ES-I3 (cell line): ENCODE measurements at regions not wholly inside any gene's neighbourhood (a gene's known extent, or its start where the extent isn't known, plus 50 kb on each side); places are given as distances from the start of the nearest gene placed in this dataset.

Experiments used
- H3K36me3 ChIP-seq: 2 replicates; pipeline ENCODE4 v1.6.1; 2013; ENCODE audit warnings: mild to moderate bottlenecking, low read length, control low read depth, moderate library complexity; ENCODE audit not compliant: insufficient read depth
- H3K4me1 ChIP-seq: 2 replicates; pipeline ENCODE4 v1.6.1; 2013; ENCODE audit warnings: mild to moderate bottlenecking, control low read depth, low read length; ENCODE audit not compliant: insufficient read depth
- H3K9ac ChIP-seq: 2 replicates; pipeline ENCODE4 v1.6.1; 2013; ENCODE audit warnings: low read depth, mild to moderate bottlenecking, low read length, moderate library complexity
- H3K9me3 ChIP-seq: 2 replicates; pipeline ENCODE4 v1.6.1; 2013; ENCODE audit warnings: mild to moderate bottlenecking, low read length, moderate library complexity; ENCODE audit not compliant: control insufficient read depth, insufficient read depth

DNA sequence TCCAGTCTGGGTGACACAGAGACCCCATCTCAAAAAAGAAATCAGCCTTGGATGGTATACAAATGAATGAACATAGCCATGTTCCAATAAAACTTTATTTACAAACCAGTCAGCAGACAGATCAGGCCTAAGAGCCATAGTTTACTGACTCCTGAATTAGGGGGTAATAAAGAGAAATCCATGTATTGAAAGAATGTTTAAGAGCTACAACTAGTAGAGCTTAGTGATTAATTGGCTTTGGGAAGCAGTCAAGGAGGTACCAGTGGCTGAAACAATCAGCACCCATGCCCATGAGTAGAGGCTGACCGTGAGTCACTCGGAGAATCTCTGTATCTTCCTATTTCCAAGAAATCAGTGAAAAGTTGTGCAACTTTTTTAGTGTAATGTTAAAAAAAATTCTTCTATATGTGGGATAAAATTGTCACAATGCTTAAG lies 223.6 kb upstream of the RREB1 start:
- Histone ChIP-seq H3K4me1 (peaks cover 13% of the 10 kb centered on the region; the same call in 1 of the 2 replicates), H3K9ac (no peak overlapping the region), H3K36me3 (no peaks in the 10 kb centered on the region), H3K9me3 (no peaks in the 10 kb centered on the region)

DNA sequence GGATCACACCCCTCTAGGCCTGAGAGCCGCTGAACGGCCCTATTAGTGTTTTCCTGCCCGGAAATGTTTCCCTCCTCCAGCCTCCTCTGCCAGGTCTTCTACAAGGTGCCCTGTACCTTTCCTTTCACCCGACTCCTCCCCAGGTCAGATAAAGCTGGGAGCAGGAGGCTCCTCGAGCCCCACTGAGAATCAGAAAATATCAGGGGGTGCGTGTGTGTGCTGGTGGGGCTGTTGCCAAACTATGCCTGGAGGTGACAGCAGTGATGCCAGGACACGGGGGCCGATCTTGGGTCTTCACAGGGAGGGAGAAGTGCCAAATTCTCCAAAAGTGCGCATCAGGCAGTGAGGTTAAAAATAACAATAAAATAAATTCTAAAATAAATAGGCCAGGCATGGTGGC lies 222.8 kb upstream of the RREB1 start:
- Histone ChIP-seq H3K36me3 (no peaks in the 10 kb centered on the region), H3K9ac (no peak overlapping the region), H3K9me3 (no peaks in the 10 kb centered on the region), H3K4me1 (peaks cover 13% of the 10 kb centered on the region; the same call in 1 of the 2 replicates)

DNA sequence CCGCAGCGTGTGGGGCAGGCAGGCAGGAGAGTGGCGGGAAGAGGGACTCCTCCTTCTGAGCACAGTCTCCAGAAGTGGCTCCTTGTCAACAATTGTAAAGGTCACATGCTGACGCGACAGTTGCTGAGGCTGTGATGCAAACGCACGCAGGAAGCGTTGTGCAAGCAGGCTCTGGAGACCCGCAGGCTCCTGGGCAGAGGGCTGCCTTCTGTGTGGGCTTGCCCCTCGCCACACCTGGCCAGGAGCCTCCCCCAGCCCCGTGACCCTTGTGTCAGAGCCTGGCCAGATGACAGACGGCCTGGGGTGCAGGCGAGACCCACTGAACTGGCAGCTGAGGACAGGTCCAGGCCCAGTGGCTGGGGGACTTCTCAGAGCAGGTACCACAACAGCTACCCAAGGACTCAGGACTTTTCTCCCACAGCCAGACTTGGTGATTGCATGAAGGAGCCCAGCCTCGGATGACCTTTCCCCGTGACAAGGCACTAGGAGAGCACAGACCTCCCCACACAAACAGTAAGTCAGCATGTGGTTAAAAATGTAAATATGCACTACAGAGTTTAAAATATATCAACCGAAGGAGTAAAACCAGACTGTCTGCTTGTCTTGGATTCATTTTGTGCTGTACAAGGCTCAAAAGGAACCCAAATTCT lies 222.1 kb upstream of the RREB1 start:
- Histone ChIP-seq H3K36me3 (no peaks in the 10 kb centered on the region), H3K9ac (no peak overlapping the region), H3K9me3 (no peaks in the 10 kb centered on the region), H3K4me1 (peaks cover 17% of the 10 kb centered on the region; the same call in 1 of the 2 replicates)

DNA sequence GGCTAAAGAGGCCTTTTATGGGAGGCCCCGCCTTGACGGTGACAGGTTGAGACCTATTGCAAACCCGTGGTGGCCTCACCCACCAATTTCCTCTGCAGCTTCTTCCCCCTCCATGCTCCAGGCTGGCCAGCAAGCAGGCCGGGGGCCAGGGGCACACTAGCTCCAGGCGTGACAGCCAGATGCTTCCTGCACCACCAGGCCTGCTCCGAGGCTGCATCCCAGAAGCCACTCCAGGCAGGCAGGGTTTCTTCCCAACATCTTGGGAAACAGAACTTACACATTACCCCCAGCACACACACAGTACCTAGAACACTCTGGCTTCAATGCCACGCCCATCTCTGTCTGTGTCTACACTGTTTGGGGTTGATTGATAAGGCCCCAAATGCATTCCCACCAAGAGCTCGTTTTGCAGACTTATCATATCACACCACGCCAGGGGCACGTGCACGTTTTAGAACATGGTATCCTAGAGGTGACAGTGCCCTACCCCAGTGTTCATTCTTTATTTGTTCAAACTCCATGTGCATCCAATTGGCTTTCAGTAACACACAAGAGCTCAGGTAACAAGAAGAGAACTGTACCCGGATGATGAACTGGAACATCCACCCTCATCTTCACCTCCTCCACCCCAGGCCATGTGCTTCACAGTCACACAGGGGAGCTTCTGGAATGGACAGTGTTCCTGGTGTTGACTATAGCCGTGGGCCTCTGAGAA lies 221.4 kb upstream of the RREB1 start:
- Histone ChIP-seq H3K4me1 (peaks cover 23% of the 10 kb centered on the region; the same call in 1 of the 2 replicates), H3K9ac (no peak overlapping the region), H3K36me3 (no peaks in the 10 kb centered on the region), H3K9me3 (no peaks in the 10 kb centered on the region)

DNA sequence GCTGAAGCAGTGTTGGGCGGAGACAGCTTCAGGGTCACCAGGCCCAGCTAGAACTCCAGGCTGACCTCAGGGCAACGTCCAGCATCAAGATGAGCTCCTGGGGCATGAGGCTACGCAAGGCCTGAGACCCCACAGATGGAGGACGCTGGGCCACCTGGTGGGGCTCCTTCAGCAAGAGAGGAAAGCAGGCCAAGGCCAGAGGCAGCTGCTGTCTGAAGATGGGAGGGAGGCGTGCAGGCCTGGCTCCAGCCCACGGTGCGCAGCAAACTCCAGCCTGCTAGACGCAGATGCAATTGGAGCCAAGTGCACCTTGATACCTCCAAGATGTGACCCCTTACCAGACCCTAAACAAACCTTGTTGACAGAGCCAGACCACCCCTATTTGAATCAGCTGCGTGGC lies 220.9 kb upstream of the RREB1 start:
- Histone ChIP-seq H3K9me3 (no peaks in the 10 kb centered on the region), H3K36me3 (no peaks in the 10 kb centered on the region), H3K9ac (no peak overlapping the region), H3K4me1 (peaks cover 23% of the 10 kb centered on the region; the same call in 1 of the 2 replicates)

DNA sequence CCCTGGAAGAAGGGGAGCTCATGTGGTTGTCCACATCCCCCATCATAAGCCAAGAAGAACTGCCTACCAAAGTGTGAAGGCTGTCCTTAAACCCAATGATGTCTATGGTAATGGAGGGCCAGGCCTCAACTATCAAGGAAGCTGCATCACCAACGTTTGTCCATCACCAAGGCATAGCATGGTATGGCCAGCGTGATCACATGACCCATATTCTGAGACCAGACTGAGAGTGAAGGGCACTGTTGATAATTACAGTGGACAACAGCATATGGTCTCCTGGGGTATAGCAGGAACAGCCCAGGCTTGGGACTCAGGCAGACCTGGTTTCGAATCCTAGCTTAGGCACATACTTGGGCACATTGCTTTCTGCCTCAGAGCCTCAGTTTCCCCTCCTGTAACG lies 218.2 kb upstream of the RREB1 start:
- Histone ChIP-seq H3K36me3 (no peaks in the 10 kb centered on the region), H3K9me3 (no peaks in the 10 kb centered on the region), H3K4me1 (peaks cover 27% of the 10 kb centered on the region), H3K9ac (no peak overlapping the region)

DNA sequence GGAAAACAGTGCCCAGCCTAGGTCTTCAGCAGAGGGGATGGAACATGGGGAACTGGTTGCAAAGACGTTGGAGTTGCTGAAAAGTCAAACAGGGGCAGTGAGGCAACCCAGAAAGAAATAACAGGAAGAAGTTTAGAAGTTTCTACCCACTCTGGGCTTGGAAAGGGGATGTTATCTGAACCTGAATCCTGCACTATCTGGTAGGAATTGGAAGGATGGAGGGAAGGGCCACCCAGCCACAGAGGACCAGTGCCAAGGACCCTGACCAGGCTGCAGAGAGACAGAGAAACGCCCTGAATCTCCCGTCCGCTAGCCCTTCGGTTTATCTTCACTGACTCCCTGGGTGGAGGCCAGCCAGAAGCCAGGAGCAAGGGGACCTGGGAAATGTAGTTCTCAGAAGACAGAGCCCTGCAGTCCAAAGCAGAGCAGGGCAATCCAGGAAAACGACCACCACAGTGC lies 217.3 kb upstream of the RREB1 start:
- H3K36me3 ChIP-seq: no peaks in the 10 kb centered on the region
- H3K9me3 ChIP-seq: no peaks in the 10 kb centered on the region
- H3K9ac ChIP-seq: no peak overlapping the region
- H3K4me1 ChIP-seq: peaks cover 27% of the 10 kb centered on the region

DNA sequence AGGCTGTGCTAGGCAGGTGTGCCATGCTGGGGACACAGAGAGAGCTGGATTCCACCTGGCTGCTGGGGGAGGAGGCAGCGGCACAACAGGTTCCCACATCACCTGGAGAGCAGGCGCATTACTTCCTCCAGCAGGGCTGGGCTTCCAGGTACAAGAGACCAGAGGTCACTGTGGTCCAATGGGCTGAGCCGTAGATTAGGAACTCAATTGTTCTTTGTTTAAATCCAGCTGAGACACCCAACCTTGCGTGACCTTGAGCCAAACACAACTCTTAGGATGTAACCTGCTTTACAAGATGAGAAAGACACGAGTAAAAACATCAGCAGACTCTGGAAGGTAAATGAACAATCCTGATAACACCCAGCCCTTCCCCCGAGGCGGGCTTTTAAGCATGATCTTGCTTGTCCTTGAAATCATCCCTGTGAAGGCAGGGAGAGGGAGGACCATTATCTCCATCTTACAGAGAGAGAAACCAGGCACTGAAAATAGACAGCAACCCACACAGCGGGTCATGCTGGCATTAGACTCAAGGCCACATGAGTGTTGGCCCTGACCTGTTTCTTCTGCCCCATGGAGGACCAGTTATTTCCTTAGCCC lies 216.5 kb upstream of the RREB1 start:
- Histone ChIP-seq H3K4me1 (peaks cover 21% of the 10 kb centered on the region), H3K36me3 (no peaks in the 10 kb centered on the region), H3K9ac (no peak overlapping the region), H3K9me3 (no peaks in the 10 kb centered on the region)

DNA sequence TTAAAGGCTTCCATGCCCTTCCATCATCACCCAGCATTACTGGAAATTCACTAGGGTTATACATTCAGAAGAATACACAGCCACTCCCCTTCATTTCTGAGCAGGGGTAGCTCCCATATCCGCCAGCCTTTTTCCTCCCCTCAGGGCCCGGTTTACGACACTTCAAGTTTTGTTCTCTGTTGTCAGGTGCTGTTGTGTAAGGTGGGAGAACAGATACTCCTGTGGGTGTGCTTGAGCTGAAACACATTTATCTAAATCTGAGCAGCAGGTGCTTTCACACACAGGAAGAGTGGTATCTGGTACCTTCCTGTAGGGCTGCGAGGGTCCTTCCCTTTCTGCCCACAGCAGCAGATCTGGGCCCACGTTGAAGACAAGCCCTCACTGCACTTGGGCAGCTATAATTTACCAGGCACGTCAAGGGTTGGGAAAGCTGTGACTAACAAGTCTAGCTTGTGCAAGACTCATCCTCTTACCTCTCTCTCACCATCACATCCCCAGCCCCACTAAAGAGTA lies 215.8 kb upstream of the RREB1 start:
- Histone ChIP-seq H3K9ac (no peak overlapping the region), H3K9me3 (no peaks in the 10 kb centered on the region), H3K36me3 (no peaks in the 10 kb centered on the region), H3K4me1 (peaks cover 21% of the 10 kb centered on the region)

DNA sequence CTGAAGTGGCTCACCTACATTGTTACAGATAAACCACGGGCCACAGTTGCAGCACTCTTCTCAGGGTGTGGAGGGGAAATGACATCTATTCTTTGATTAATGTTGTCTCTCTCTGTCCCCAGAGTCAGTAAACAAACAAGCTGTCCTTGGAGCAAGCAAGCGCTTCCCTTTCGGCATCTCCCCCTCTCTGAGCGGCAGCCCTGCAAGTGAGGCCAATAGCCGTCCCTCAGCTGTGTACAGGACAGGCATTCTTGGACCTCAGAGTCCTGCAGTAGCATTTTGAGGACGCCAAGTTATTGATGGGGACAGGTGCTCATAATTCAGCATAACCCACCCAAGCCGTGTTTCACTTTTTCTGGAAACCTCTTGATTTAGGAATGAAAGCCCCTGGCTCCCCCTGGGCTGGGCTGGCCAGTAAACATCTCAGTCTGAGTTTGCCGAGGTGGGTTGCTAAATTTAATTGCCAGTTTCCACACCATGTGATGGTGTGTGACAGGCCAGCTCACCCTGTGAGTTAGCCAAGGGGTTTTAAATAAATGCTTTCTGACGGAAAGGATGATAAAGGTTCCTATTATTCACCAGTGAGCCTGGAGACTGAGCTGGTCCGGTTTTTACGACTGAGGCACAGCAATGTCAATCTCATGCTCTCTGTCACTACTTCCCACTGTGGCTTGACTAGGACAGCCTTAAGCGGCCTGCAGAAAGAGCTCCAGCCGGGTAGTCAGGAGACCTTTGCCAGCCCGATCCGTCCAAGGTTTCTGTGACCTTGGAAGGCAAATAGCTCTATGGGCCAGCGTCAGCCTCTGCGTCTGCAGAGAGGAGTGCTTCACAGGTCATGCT lies 214.8 kb upstream of the RREB1 start:
- no peaks in the 10 kb centered on the region for H3K9me3 ChIP-seq
- peaks cover 14% of the 10 kb centered on the region for H3K4me1 ChIP-seq
- no peak overlapping the region for H3K9ac ChIP-seq
- no peaks in the 10 kb centered on the region for H3K36me3 ChIP-seq

DNA sequence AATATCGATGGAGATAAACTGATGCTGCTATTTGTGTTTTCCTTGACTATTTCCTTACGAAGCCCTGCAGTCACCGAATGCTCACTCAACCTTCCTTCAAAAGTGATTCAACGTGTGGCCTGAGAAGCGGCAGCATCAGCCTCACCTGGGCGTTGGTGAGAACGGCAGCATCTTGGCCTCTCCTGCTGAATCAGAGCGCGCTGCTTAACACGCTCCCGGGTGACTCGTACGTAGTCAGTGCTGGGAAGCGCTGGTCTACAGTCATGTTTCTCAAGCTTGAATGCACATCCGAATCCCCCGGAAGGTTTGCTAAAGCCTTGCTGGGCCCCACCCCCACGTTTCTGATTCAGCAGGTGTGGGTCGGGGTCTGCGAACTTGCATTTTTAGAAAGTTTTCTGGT lies 214.1 kb upstream of the RREB1 start:
- H3K9ac ChIP-seq: no peak overlapping the region
- H3K9me3 ChIP-seq: no peaks in the 10 kb centered on the region
- H3K36me3 ChIP-seq: no peaks in the 10 kb centered on the region
- H3K4me1 ChIP-seq: peaks cover 14% of the 10 kb centered on the region

DNA sequence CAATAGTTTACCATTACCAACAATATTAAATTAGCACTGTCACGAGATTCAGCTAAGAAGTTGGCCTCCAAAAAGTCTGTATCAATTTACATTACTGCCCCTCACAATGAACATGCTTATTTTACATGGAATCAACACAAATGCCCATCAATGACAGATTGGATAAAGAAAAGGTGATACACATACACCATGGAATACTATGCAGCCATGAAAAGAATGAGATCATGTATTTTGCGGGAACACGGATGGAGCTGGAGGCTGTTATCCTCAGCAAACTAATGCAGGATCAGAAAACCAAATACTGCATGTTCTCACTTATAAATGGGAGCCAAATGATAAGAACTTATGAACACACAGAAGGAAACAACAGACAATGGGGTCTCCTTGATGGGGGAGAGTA lies 211.8 kb upstream of the RREB1 start:
- H3K9me3 ChIP-seq: no peaks in the 10 kb centered on the region
- no peak overlapping the region for H3K9ac ChIP-seq
- peaks cover 9% of the 10 kb centered on the region for H3K4me1 ChIP-seq
- no peaks in the 10 kb centered on the region for H3K36me3 ChIP-seq

DNA sequence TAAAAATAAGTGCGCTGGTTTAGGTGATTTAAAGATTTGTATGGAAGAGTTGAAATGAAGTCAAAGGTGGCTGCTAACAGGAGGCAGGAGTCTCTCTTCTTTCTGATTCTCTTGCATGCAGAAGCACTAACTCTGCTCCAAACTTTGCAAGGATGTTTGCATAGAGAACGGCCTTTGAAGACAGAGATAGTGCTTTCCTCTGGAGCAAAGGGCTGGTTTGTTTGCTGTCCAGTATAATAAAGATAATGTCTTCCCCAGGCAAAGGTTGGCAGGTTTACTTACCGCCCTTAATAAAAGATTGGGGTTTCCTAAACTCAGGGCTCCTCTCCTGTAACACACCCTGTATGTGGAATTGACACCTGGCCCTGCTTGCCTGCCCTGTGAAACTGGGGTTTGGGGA lies 210.6 kb upstream of the RREB1 start:
- H3K4me1 ChIP-seq: peaks cover 6% of the 10 kb centered on the region; the same call in 1 of the 2 replicates
- no peaks in the 10 kb centered on the region for H3K9me3 ChIP-seq
- no peaks in the 10 kb centered on the region for H3K36me3 ChIP-seq
- H3K9ac ChIP-seq: no peak overlapping the region

DNA sequence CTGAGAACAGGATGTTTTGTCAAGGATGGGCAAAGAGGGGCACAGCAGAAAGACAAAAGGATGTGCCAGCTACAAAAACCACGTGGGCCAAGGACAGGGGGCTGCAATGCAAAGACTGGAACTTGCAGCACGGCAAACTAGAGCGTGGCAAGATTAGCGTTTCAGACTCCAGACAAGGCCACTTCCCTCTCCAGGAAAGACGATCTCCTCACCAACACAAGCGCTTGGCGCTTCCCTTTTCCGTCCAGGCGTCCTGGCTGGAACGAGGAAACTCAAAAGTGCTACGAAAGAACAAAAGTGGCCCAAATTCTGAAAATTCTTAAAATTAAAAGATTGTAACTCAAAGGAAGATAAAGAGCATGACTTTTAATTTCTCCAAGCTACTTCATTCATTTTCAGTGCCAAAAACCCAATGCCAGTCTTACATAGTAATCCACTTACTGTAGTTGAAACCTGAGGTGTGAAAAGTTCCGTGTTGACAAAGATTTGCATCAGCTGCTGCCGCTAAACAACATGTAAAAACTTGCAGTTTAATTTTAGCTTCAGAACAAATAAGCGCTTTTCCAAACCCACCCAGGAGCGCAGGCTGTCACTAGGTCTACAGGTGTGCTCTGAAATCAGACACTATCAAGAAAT lies 207.1 kb upstream of the RREB1 start:
- 0 out of 2 replicates have a peak, but pooled peaks cover 2% of the 10 kb centered on the region for H3K4me1 ChIP-seq
- H3K9ac ChIP-seq: no peak overlapping the region
- H3K9me3 ChIP-seq: no peaks in the 10 kb centered on the region
- H3K36me3 ChIP-seq: no peaks in the 10 kb centered on the region
